ENCODE measurements at regions not wholly inside any gene's neighbourhood (a gene's known extent, or its start where the extent isn't known, plus 50 kb on each side); places are given as distances from the start of the nearest gene placed in this dataset.

DNA sequence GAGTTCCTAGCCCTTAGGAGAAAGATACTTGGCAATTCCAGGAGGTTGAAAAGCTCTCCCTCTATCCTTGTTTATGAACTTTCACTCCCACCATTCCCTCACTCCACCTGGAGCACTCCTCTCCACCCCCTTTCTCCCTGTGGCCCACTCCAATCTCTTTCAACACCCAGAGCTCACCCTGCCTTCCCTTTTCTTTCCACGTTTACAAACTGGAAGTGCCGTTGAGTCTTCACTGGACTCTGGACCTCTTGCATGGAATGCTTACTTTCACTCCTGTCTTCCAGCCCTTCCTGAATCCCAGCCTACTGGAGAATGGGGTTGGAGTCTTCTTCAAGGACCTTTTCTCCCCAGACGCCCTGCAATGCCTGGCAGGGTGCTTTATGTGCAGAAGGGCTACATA, 198.5 kb downstream of the RHOU start:
- Histone ChIP-seq H3K9ac (ENCODE audit: insufficient read depth, low read length, poor library complexity, severe bottlenecking) (no peak overlapping the region), H3K9me3 (replicated peaks in 1 of 2; ENCODE audit: control insufficient read depth in 1 of 2, insufficient read depth in 1 of 2, low read length in 2 of 2) (no peaks in the 10 kb centered on the region), H3K36me3 (replicated peaks in 1 of 2; ENCODE audit: control insufficient read depth in 1 of 2, insufficient read depth in 2 of 2, low read length in 2 of 2) (no peaks in the 10 kb centered on the region), H3K27ac (ENCODE audit: low read depth in 1 of 2, low read length in 2 of 2) (no peak overlapping the region), H2AFZ (ENCODE audit: insufficient read depth, low read depth, low read length, poor library complexity, severe bottlenecking) (no peak overlapping the region), H3K4me3 (replicated peaks in 1 of 3; ENCODE audit: low read depth in 2 of 3, low read length in 3 of 3) (no peak overlapping the region), H3K4me2 (replicated peaks; ENCODE audit: extremely low read depth, low read length, poor library complexity, severe bottlenecking) (no peak overlapping the region), H3K79me2 (ENCODE audit: insufficient read depth, low read length) (peaks cover 5% of the 10 kb centered on the region), H4K20me1 (ENCODE audit: insufficient read depth, low read length) (no peaks in the 10 kb centered on the region), H3K4me1 (ENCODE audit: control insufficient read depth in 1 of 2, insufficient read depth in 2 of 2, low read length in 2 of 2) (peaks cover 34 to 37% of the 10 kb centered on the region in 2 donors), H3K27me3 (ENCODE audit: control insufficient read depth in 2 of 2, insufficient read depth in 2 of 2, low read length in 2 of 2) (no peaks in the 10 kb centered on the region)
- peaks cover 2 to 10% of the 10 kb centered on the region in 2 donors for H3K36me3 Mint-ChIP-seq
- intact Hi-C loops (cut with micrococcal nuclease): loop anchor here in 1 of 2 donors (10.0 kb wide), 1 partner anchor 199 kb away; the partner anchor contains the start of gene RHOU
- H3K9me3 Mint-ChIP-seq: peaks cover 2 to 8% (median 4%) of the 10 kb centered on the region in 7 donors
- TF ChIP-seq, protein P1, sequence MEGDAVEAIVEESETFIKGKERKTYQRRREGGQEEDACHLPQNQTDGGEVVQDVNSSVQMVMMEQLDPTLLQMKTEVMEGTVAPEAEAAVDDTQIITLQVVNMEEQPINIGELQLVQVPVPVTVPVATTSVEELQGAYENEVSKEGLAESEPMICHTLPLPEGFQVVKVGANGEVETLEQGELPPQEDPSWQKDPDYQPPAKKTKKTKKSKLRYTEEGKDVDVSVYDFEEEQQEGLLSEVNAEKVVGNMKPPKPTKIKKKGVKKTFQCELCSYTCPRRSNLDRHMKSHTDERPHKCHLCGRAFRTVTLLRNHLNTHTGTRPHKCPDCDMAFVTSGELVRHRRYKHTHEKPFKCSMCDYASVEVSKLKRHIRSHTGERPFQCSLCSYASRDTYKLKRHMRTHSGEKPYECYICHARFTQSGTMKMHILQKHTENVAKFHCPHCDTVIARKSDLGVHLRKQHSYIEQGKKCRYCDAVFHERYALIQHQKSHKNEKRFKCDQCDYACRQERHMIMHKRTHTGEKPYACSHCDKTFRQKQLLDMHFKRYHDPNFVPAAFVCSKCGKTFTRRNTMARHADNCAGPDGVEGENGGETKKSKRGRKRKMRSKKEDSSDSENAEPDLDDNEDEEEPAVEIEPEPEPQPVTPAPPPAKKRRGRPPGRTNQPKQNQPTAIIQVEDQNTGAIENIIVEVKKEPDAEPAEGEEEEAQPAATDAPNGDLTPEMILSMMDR (IDR thresholded peaks at IDR 0.05): no peak
- H3K27me3 Mint-ChIP-seq (ENCODE audit: low read depth in 3 of 3): peaks cover 1 to 5% (median 3%) of the 10 kb centered on the region in 3 donors
- no peak overlapping the region for H3K27ac Mint-ChIP-seq
- peaks cover 43% of the 10 kb centered on the region for H3K4me1 Mint-ChIP-seq
- WGBS (ENCODE audit: insufficient coverage): 41% methylated on average over 2 of the region's 3 CpGs
- no peak overlapping the region for H3K4me3 Mint-ChIP-seq
- DNase-seq: no peak

DNA sequence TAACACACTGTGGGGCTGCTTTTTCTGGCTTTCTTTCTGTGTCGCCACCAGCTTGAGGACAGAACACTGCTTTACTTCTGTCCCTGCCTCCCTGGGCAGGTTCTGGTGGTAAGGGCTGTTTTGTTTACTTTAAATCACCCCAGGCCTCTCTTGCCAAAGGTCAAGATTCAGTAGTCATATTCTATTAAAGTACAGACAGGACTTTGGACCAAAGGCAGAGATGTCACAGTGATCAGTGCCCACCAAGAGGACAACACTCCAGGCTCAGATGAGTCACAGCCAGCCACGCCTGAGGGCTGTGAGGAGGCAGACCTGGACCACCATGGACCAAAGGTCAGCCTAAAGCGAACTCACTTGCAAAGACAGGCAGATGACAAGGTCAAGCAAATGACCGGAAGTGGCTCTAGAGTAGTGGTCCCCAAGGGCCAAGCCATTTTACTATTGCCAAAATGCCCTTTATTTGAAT, 200.0 kb downstream of the RHOU start:
- H3K4me1 ChIP-seq (ENCODE audit: control insufficient read depth in 1 of 2, insufficient read depth in 2 of 2, low read length in 2 of 2): peaks cover 48% of the 10 kb centered on the region in 2 donors
- H2AFZ ChIP-seq (ENCODE audit: insufficient read depth, low read depth, low read length, poor library complexity, severe bottlenecking): no peak overlapping the region
- Mint-ChIP-seq H3K27ac (peak overlapping the region in 1 of 7 donors; percentile 41), H3K4me3 (no peak overlapping the region), H3K4me1 (peaks cover 58% of the 10 kb centered on the region), H3K36me3 (peaks cover 6 to 7% of the 10 kb centered on the region in 2 donors), H3K9me3 (peaks cover 0 to 1% (median 0%) of the 10 kb centered on the region in 7 donors), H3K27me3 (ENCODE audit: low read depth in 3 of 3) (peaks cover 1 to 5% (median 1%) of the 10 kb centered on the region in 3 donors)
- TF ChIP-seq, protein P1 (IDR thresholded peaks at IDR 0.05): no peak
- WGBS (ENCODE audit: insufficient coverage): no CpG with 5 or more reads among the region's 4 CpGs
- no peaks in the 10 kb centered on the region for H4K20me1 ChIP-seq (ENCODE audit: insufficient read depth, low read length)
- H3K79me2 ChIP-seq (ENCODE audit: insufficient read depth, low read length): peaks cover 12% of the 10 kb centered on the region
- H3K27me3 ChIP-seq (ENCODE audit: control insufficient read depth in 2 of 2, insufficient read depth in 2 of 2, low read length in 2 of 2): no peaks in the 10 kb centered on the region
- no peaks in the 10 kb centered on the region for H3K9me3 ChIP-seq (replicated peaks in 1 of 2; ENCODE audit: control insufficient read depth in 1 of 2, insufficient read depth in 1 of 2, low read length in 2 of 2)
- no peak for DNase-seq
- no peak overlapping the region for H3K9ac ChIP-seq (ENCODE audit: insufficient read depth, low read length, poor library complexity, severe bottlenecking)
- H3K4me3 ChIP-seq (replicated peaks in 1 of 3; ENCODE audit: low read depth in 2 of 3, low read length in 3 of 3): no peak overlapping the region
- intact Hi-C loops (cut with micrococcal nuclease): loop anchor here (5.0 to 10.0 kb wide), 2 partner anchors 57 to 200 kb away; partner anchors contain the start of gene RHOU (in 1 of the 2)
- no peaks in the 10 kb centered on the region for H3K36me3 ChIP-seq (replicated peaks in 1 of 2; ENCODE audit: control insufficient read depth in 1 of 2, insufficient read depth in 2 of 2, low read length in 2 of 2)
- H3K4me2 ChIP-seq (replicated peaks; ENCODE audit: extremely low read depth, low read length, poor library complexity, severe bottlenecking): no peak overlapping the region
- H3K27ac ChIP-seq (ENCODE audit: low read depth in 1 of 2, low read length in 2 of 2): no peak overlapping the region

Data from CD14-positive monocyte (primary cell).